ENCODE measurements at regions not wholly inside any gene's neighbourhood (a gene's known extent, or its start where the extent isn't known, plus 50 kb on each side); places are given as distances from the start of the nearest gene placed in this dataset.

DNA sequence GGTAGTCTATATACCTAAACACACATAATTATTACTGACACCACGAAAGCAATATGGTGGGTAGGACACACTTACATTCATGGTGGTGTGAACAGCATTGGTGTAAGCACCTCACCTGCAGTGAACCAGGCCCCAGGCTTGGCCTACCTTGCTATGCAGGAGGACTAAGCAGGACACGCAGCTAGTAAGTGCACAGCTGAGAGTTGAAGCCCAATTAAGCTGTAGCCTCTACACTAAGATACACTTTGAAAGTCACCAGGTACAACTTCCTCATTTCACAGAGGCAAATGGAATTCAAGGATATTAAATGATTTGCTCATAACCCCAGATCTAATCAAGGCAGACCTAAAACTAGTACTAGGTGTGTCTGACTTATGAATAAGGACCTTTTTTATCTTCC lies 145.8 kb upstream of the PAPPA start:
- ATAC-seq (ENCODE audit: low read depth), result peak; percentile 25; the same call in 2 of the 3 replicates
- TF ChIP-seq, protein P1, sequence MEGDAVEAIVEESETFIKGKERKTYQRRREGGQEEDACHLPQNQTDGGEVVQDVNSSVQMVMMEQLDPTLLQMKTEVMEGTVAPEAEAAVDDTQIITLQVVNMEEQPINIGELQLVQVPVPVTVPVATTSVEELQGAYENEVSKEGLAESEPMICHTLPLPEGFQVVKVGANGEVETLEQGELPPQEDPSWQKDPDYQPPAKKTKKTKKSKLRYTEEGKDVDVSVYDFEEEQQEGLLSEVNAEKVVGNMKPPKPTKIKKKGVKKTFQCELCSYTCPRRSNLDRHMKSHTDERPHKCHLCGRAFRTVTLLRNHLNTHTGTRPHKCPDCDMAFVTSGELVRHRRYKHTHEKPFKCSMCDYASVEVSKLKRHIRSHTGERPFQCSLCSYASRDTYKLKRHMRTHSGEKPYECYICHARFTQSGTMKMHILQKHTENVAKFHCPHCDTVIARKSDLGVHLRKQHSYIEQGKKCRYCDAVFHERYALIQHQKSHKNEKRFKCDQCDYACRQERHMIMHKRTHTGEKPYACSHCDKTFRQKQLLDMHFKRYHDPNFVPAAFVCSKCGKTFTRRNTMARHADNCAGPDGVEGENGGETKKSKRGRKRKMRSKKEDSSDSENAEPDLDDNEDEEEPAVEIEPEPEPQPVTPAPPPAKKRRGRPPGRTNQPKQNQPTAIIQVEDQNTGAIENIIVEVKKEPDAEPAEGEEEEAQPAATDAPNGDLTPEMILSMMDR (IDR thresholded peaks at IDR 0.05; ENCODE audit: poor library complexity, severe bottlenecking), result no peak

DNA sequence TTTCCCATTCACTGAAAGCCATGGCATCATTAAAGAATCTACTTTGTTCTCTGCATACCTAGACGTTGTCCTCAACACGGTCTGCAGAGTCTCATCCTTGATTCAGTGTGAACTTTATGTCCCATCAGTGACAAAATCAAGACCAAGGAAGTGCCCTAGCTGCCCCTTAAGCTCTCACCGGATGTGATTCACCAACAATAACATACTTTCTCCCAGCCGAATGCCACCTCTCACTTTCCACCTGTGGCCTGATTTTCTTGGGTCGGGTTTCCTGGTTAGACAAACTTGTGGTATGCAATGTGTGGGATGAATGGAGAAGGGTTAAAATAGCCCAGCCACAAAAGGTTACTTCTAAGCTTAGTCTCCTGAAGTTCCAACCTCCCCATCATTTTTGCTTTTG lies 145.3 kb upstream of the PAPPA start:
- H3K4me1 ChIP-seq (ENCODE audit: insufficient read depth, poor library complexity, severe bottlenecking), result peaks cover 10% of the 10 kb centered on the region
- peak overlapping the region; percentile 31 for H3K27ac ChIP-seq (ENCODE audit: poor library complexity, severe bottlenecking)
- no peaks in the 10 kb centered on the region for H3K9me3 ChIP-seq (ENCODE audit: severe bottlenecking)
- TF ChIP-seq, protein P1 (IDR thresholded peaks at IDR 0.05; ENCODE audit: poor library complexity, severe bottlenecking), result no peak
- no peaks in the 10 kb centered on the region for H3K36me3 ChIP-seq (ENCODE audit: low read depth)
- H3K27me3 ChIP-seq (ENCODE audit: insufficient read depth, poor library complexity, severe bottlenecking), result no peaks in the 10 kb centered on the region
- DNase-seq (ENCODE audit: low spot score) (no peak), ATAC-seq (ENCODE audit: low read depth) (peak; percentile 74)
- no peak overlapping the region for H3K4me3 ChIP-seq (ENCODE audit: severe bottlenecking)

More for the DNA sequence above, 145.8 kb upstream of the PAPPA start:
- no peak overlapping the region for H3K4me3 ChIP-seq (ENCODE audit: severe bottlenecking)
- no peak for DNase-seq (ENCODE audit: low spot score)
- H3K27ac ChIP-seq (ENCODE audit: poor library complexity, severe bottlenecking), result peak overlapping the region; percentile 31
- no peaks in the 10 kb centered on the region for H3K36me3 ChIP-seq (ENCODE audit: low read depth)
- no peaks in the 10 kb centered on the region for H3K27me3 ChIP-seq (ENCODE audit: insufficient read depth, poor library complexity, severe bottlenecking)
- peaks cover 11% of the 10 kb centered on the region for H3K4me1 ChIP-seq (ENCODE audit: insufficient read depth, poor library complexity, severe bottlenecking)
- H3K9me3 ChIP-seq (ENCODE audit: severe bottlenecking), result no peaks in the 10 kb centered on the region

DNA sequence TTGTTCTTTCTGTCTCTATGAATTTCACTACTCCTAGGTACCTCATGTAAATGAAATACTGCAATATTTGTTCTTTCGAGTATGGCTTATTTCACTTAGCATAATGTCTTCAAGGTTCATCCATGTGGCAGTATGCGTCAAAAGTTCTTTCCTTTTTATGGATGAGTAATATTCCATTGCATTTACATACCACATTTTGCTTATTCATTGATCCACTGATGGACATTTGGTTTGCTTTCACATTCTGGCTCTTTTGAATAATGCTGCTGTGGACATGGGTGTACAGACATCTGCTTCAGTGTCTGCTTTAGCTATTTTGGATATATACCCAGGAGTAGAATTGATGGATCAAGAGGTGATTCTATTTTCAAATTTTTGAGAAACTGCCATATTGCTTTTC lies 144.2 kb upstream of the PAPPA start:
- Histone ChIP-seq H3K36me3 (ENCODE audit: low read depth) (no peaks in the 10 kb centered on the region), H3K27me3 (ENCODE audit: insufficient read depth, poor library complexity, severe bottlenecking) (no peaks in the 10 kb centered on the region), H3K9me3 (ENCODE audit: severe bottlenecking) (no peaks in the 10 kb centered on the region), H3K27ac (ENCODE audit: poor library complexity, severe bottlenecking) (no peak overlapping the region), H3K4me3 (ENCODE audit: severe bottlenecking) (no peak overlapping the region), H3K4me1 (ENCODE audit: insufficient read depth, poor library complexity, severe bottlenecking) (peaks cover 10% of the 10 kb centered on the region)
- ATAC-seq (ENCODE audit: low read depth) (no peak), DNase-seq (ENCODE audit: low spot score) (no peak)
- TF ChIP-seq, protein P1 (IDR thresholded peaks at IDR 0.05; ENCODE audit: poor library complexity, severe bottlenecking), result no peak

DNA sequence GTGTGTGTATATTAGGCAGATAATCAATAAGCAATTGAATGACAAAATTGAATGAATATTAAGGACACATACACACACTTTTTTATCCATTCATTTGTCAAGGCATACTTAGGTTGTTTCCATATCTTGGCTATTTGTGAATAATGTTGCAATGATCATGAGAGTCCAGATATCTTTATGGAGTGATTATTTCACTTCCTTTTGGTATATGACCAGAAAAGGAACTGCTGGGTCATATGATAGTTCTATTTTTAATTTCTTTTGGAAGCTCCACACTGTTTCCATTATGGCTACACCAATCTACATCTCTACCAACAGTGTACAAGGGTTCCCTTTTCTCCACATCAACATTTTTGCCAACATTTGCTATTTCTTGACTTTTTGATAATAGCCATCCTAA lies 137.7 kb upstream of the PAPPA start:
- ATAC-seq (ENCODE audit: low read depth) (no peak), DNase-seq (ENCODE audit: low spot score) (no peak)
- H3K27ac ChIP-seq (ENCODE audit: poor library complexity, severe bottlenecking), result no peak overlapping the region
- TF ChIP-seq, protein P1 (IDR thresholded peaks at IDR 0.05; ENCODE audit: poor library complexity, severe bottlenecking), result no peak
- no peaks in the 10 kb centered on the region for H3K36me3 ChIP-seq (ENCODE audit: low read depth)
- H3K27me3 ChIP-seq (ENCODE audit: insufficient read depth, poor library complexity, severe bottlenecking), result no peaks in the 10 kb centered on the region
- no peak overlapping the region for H3K4me3 ChIP-seq (ENCODE audit: severe bottlenecking)
- H3K4me1 ChIP-seq (ENCODE audit: insufficient read depth, poor library complexity, severe bottlenecking), result no peaks in the 10 kb centered on the region
- H3K9me3 ChIP-seq (ENCODE audit: severe bottlenecking), result no peaks in the 10 kb centered on the region

DNA sequence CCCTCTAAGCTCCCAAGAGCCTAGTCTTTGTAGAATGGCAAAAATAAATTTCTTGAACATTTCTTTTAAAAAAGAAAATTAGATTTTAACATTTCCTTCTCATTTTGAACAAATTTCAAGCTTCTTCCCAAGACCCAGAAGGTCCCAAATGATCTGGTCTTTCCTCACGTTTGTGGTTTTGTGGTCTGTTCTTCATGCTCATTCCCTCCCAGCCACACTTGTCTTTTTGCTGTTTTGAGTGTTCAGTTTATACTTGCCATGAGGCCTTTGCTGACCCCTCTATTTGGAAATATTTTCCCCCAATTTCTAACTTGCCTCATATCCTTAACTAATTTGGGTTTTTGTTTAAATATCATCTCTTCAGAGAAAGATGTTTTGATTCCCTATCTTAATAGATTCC lies 133.4 kb upstream of the PAPPA start:
- H3K27ac ChIP-seq (ENCODE audit: poor library complexity, severe bottlenecking), result no peak overlapping the region
- H3K4me3 ChIP-seq (ENCODE audit: severe bottlenecking), result no peak overlapping the region
- H3K9me3 ChIP-seq (ENCODE audit: severe bottlenecking), result no peaks in the 10 kb centered on the region
- no peaks in the 10 kb centered on the region for H3K27me3 ChIP-seq (ENCODE audit: insufficient read depth, poor library complexity, severe bottlenecking)
- DNase-seq (ENCODE audit: low spot score) (no peak), ATAC-seq (ENCODE audit: low read depth) (no peak)
- TF ChIP-seq, protein P1 (IDR thresholded peaks at IDR 0.05; ENCODE audit: poor library complexity, severe bottlenecking), result no peak
- no peaks in the 10 kb centered on the region for H3K4me1 ChIP-seq (ENCODE audit: insufficient read depth, poor library complexity, severe bottlenecking)
- no peaks in the 10 kb centered on the region for H3K36me3 ChIP-seq (ENCODE audit: low read depth)
